ENCODE measurements at regions not wholly inside any gene's neighbourhood (a gene's known extent, or its start where the extent isn't known, plus 50 kb on each side); places are given as distances from the start of the nearest gene placed in this dataset.

- H3K27me3 ChIP-seq (ENCODE audit: low read depth), result no peaks in the 10 kb centered on the region
- H3K36me3 ChIP-seq, result no peaks in the 10 kb centered on the region
- no peak overlapping the region for H3K4me3 ChIP-seq
- no peaks in the 10 kb centered on the region for H3K9me3 ChIP-seq (replicated peaks)
- H3K27ac ChIP-seq (replicated peaks), result no peak overlapping the region
- no peak for DNase-seq
- no peak for TF ChIP-seq CTCF (IDR thresholded peaks at IDR 0.05; ENCODE audit: borderline replicate concordance)
- no peaks in the 10 kb centered on the region for H3K4me1 ChIP-seq
- intact Hi-C loops (cut with micrococcal nuclease), result no loop called here
Measured at GRCh38 chr1:79128722-79129121, 122.2 kb upstream of the ADGRL4 start.

- H3K27me3 ChIP-seq (ENCODE audit: low read depth), result no peaks in the 10 kb centered on the region
- H3K36me3 ChIP-seq, result no peaks in the 10 kb centered on the region
- H3K9me3 ChIP-seq (replicated peaks), result peaks cover 4% of the 10 kb centered on the region
- no peak overlapping the region for H3K4me3 ChIP-seq
- no peak overlapping the region for H3K27ac ChIP-seq (replicated peaks)
- intact Hi-C loops (cut with micrococcal nuclease), result no loop called here
- no peaks in the 10 kb centered on the region for H3K4me1 ChIP-seq
- TF ChIP-seq CTCF (IDR thresholded peaks at IDR 0.05; ENCODE audit: borderline replicate concordance), result no peak
- DNase-seq, result no peak
Measured at GRCh38 chr1:79124756-79125155, 118.2 kb upstream of the ADGRL4 start.

- H3K27ac ChIP-seq (replicated peaks), result no peak overlapping the region
- intact Hi-C loops (cut with micrococcal nuclease), result no loop called here
- H3K36me3 ChIP-seq, result no peaks in the 10 kb centered on the region
- no peak for DNase-seq
- no peaks in the 10 kb centered on the region for H3K27me3 ChIP-seq (ENCODE audit: low read depth)
- no peaks in the 10 kb centered on the region for H3K4me1 ChIP-seq
- no peak overlapping the region for H3K4me3 ChIP-seq
- TF ChIP-seq CTCF (IDR thresholded peaks at IDR 0.05; ENCODE audit: borderline replicate concordance), result no peak
- H3K9me3 ChIP-seq (replicated peaks), result peaks cover 4% of the 10 kb centered on the region
Measured at GRCh38 chr1:79122521-79122920, 116.0 kb upstream of the ADGRL4 start.

GRCh38 chr1:79117376-79117775 lies 110.8 kb upstream of the ADGRL4 start:
- H3K27me3 ChIP-seq (ENCODE audit: low read depth), result no peaks in the 10 kb centered on the region
- H3K36me3 ChIP-seq, result no peaks in the 10 kb centered on the region
- no peak for DNase-seq
- intact Hi-C loops (cut with micrococcal nuclease), result no loop called here
- no peaks in the 10 kb centered on the region for H3K4me1 ChIP-seq
- H3K27ac ChIP-seq (replicated peaks), result no peak overlapping the region
- H3K9me3 ChIP-seq (replicated peaks), result no peaks in the 10 kb centered on the region
- TF ChIP-seq CTCF (IDR thresholded peaks at IDR 0.05; ENCODE audit: borderline replicate concordance), result no peak
- H3K4me3 ChIP-seq, result no peak overlapping the region

- TF ChIP-seq CTCF (IDR thresholded peaks at IDR 0.05; ENCODE audit: borderline replicate concordance), result no peak
- no peaks in the 10 kb centered on the region for H3K27me3 ChIP-seq (ENCODE audit: low read depth)
- H3K4me3 ChIP-seq, result no peak overlapping the region
- H3K27ac ChIP-seq (replicated peaks), result no peak overlapping the region
- intact Hi-C loops (cut with micrococcal nuclease), result no loop called here
- no peaks in the 10 kb centered on the region for H3K4me1 ChIP-seq
- no peaks in the 10 kb centered on the region for H3K36me3 ChIP-seq
- DNase-seq, result no peak
- no peaks in the 10 kb centered on the region for H3K9me3 ChIP-seq (replicated peaks)
Measured at GRCh38 chr1:79113836-79114235, 107.3 kb upstream of the ADGRL4 start.

GRCh38 chr1:79110749-79111148 lies 104.2 kb upstream of the ADGRL4 start:
- intact Hi-C loops (cut with micrococcal nuclease), result no loop called here
- DNase-seq, result no peak
- Histone ChIP-seq H3K4me3 (no peak overlapping the region), H3K27ac (replicated peaks) (no peak overlapping the region), H3K27me3 (ENCODE audit: low read depth) (no peaks in the 10 kb centered on the region), H3K4me1 (no peaks in the 10 kb centered on the region), H3K36me3 (no peaks in the 10 kb centered on the region), H3K9me3 (replicated peaks) (no peaks in the 10 kb centered on the region)
- no peak for TF ChIP-seq CTCF (IDR thresholded peaks at IDR 0.05; ENCODE audit: borderline replicate concordance)
